Muscle of leg (tissue), 3 donors: ENCODE measurements at regions not wholly inside any gene's neighbourhood (a gene's known extent, or its start where the extent isn't known, plus 50 kb on each side); places are given as distances from the start of the nearest gene placed in this dataset.
"Not testable (repeated sequence)": the region's sequence is repeated elsewhere in the genome, so short reads cannot be mapped to it uniquely, and the experiment has no call there.

Experiments used
- DNase-seq: peaks from one replicate; pipeline ENCODE4 v3.0.0; 2013
- H3K27ac ChIP-seq: one replicate; pipeline ENCODE4 v1.5.1; 2013; ENCODE audit warnings: mild to moderate bottlenecking, low read length, control low read depth
- H3K27me3 ChIP-seq: one replicate; pipeline ENCODE4 v1.6.1; 2013; ENCODE audit warnings: low read length; ENCODE audit not compliant: control insufficient read depth, insufficient read depth
- H3K36me3 ChIP-seq: one replicate; pipeline ENCODE4 v1.6.1; 2013; ENCODE audit warnings: low read length; ENCODE audit not compliant: control insufficient read depth, insufficient read depth
- H3K4me1 ChIP-seq: one replicate; pipeline ENCODE4 v1.6.1; 2013; ENCODE audit warnings: low read length; ENCODE audit not compliant: control insufficient read depth, insufficient read depth
- H3K4me3 ChIP-seq: one replicate; pipeline ENCODE4 v1.5.1; 2013; ENCODE audit warnings: low read length, control low read depth
- H3K9me3 ChIP-seq: replicated peaks from 2 replicates; pipeline ENCODE4 v1.6.1; 2013; ENCODE audit warnings: low read depth, low read length; ENCODE audit not compliant: control insufficient read depth
- WGBS: methylation state at CpG from one replicate; pipeline ENCODE4 v1.1.5; 2013; ENCODE audit warnings: missing lambda C conversion rate; ENCODE audit not compliant: insufficient coverage; 5-methylcytosine and 5-hydroxymethylcytosine counted together

- H3K4me1 ChIP-seq, H3K36me3 ChIP-seq, H3K27me3 ChIP-seq, DNase-seq, H3K4me3 ChIP-seq, H3K9me3 ChIP-seq, H3K27ac ChIP-seq: not testable (repeated sequence)
- WGBS: 94% methylated on average over 9 of the region's 11 CpGs
Measured at GRCh38 chr4:118631321-118632050, 53.7 kb upstream of the METTL14 start.

- not testable (repeated sequence) for DNase-seq, H3K4me1 ChIP-seq, H3K27me3 ChIP-seq, H3K36me3 ChIP-seq, H3K27ac ChIP-seq, H3K4me3 ChIP-seq, H3K9me3 ChIP-seq
- 99% methylated on average over 8 of the region's 22 CpGs for WGBS
Measured at GRCh38 chr4:118633476-118633875, 51.7 kb upstream of the METTL14 start.

- DNase-seq, H3K27ac ChIP-seq, H3K36me3 ChIP-seq, H3K4me3 ChIP-seq, H3K9me3 ChIP-seq, H3K4me1 ChIP-seq, H3K27me3 ChIP-seq: not testable (repeated sequence)
- WGBS: 95% methylated on average over 24 of the region's 33 CpGs
Measured at GRCh38 chr4:118634126-118634875, 50.9 kb upstream of the METTL14 start.
